Suprapubic skin (tissue), 4 donors: ENCODE measurements at regions not wholly inside any gene's neighbourhood (a gene's known extent, or its start where the extent isn't known, plus 50 kb on each side); places are given as distances from the start of the nearest gene placed in this dataset.

Source experiments
- DNase-seq, 2 donors: peaks; one replicate each; pipeline ENCODE4 v3.0.0-alpha.2; 2019; ENCODE audit warnings: low spot score in 2 of 2
- H3K27ac ChIP-seq: fragments of 200-600 bp; sonication (generic); one replicate; pipeline ENCODE4 v1.5.1; 2019
- H3K27me3 ChIP-seq: fragments of 200-600 bp; sonication (generic); one replicate; pipeline ENCODE4 v1.5.1; 2019
- H3K36me3 ChIP-seq: fragments of 200-600 bp; sonication (generic); one replicate; pipeline ENCODE4 v1.5.1; 2019
- H3K4me1 ChIP-seq: fragments of 200-600 bp; sonication (generic); one replicate; pipeline ENCODE4 v1.5.1; 2019
- H3K4me3 ChIP-seq: fragments of 200-600 bp; sonication (generic); one replicate; pipeline ENCODE4 v1.5.1; 2019; ENCODE audit warnings: mild to moderate bottlenecking
- H3K9me3 ChIP-seq: fragments of 200-600 bp; sonication (generic); one replicate; pipeline ENCODE4 v1.5.1; 2019
- CTCF ChIP-seq, 2 donors: fragments of 200-600 bp in 1 of 2; fragments of 450-650 bp in 1 of 2; sonication (generic) in 1 of 2; IDR thresholded peaks; one replicate each; pipeline ENCODE4 v1.5.1; 2016 to 2019; ENCODE audit warnings: antibody characterized with exemption in 2 of 2, mild to moderate bottlenecking in 1 of 2, moderate library complexity in 1 of 2
- EP300 ChIP-seq: sonication (generic); formaldehyde crosslinking; IDR thresholded peaks from one replicate; pipeline ENCODE4 v1.6.1; 2017; ENCODE audit warnings: antibody characterized with exemption
- POLR2A ChIP-seq, 2 donors: fragments of 450-650 bp; IDR thresholded peaks; one replicate each; pipeline ENCODE4 v1.6.1; 2017; ENCODE audit warnings: antibody characterized with exemption in 2 of 2, mild to moderate bottlenecking in 2 of 2, moderate library complexity in 2 of 2
- POLR2AphosphoS5 ChIP-seq, 3 donors: sonication (generic); formaldehyde crosslinking; IDR thresholded peaks; one replicate each; pipeline ENCODE4 v1.6.1; 2017; ENCODE audit warnings: antibody characterized with exemption in 3 of 3
- WGBS: methylation state at CpG from one replicate; pipeline ENCODE4 v1.1.5; 2018; 5-methylcytosine and 5-hydroxymethylcytosine counted together

- no peak overlapping the region for H3K27ac ChIP-seq
- no peak for DNase-seq
- H3K9me3 ChIP-seq, result no peaks in the 10 kb centered on the region
- H3K36me3 ChIP-seq, result no peaks in the 10 kb centered on the region
- no peak for TF ChIP-seq EP300
- TF ChIP-seq CTCF (IDR thresholded peaks at IDR 0.05), result no peak
- no peak for TF ChIP-seq POLR2AphosphoS5 (IDR thresholded peaks at IDR 0.05)
- TF ChIP-seq POLR2A (IDR thresholded peaks at IDR 0.05), result no peak
- 53% methylated on average over 1 of the region's 1 CpG for WGBS
- H3K4me1 ChIP-seq, result no peaks in the 10 kb centered on the region
- H3K27me3 ChIP-seq, result no peaks in the 10 kb centered on the region
- H3K4me3 ChIP-seq, result no peak overlapping the region
Measured at GRCh38 chrX:122184791-122185190, 999.3 kb upstream of the GRIA3 start.

DNA sequence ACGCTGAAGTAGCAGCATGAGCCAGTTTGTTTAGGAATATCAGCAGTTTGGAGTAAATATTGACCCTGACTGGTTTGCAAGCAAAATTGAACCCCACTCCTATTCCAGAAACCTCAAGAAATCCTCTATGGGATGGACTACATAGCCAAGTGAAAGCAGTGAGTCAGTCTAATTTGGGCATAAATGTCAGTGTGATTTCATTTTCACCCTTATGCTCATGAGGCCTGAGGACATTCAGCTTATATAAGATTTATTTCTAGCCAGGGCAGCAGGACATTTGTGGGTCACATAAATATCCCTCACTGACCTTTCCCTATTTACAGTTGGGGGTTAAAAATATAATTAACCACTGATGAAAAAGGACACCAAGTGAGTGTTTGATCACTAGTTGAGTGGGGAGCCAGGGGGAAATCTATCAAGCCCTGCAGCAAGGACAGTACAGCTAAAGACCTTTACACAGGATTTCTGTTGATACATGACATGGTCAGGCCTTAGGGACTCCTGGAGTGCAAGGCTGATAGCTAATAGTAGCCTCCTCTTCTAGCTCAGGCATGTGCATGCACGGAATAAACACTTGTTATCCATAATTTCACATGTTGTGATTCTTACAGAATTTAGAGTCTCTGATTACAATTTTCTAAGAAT, 996.9 kb upstream of the GRIA3 start:
- Histone ChIP-seq H3K27me3 (no peaks in the 10 kb centered on the region), H3K27ac (no peak overlapping the region), H3K36me3 (no peaks in the 10 kb centered on the region), H3K4me1 (no peaks in the 10 kb centered on the region), H3K4me3 (no peak overlapping the region), H3K9me3 (no peaks in the 10 kb centered on the region)
- DNase-seq, result no peak
- TF ChIP-seq POLR2A (IDR thresholded peaks at IDR 0.05) (no peak), POLR2AphosphoS5 (IDR thresholded peaks at IDR 0.05) (no peak), CTCF (IDR thresholded peaks at IDR 0.05) (no peak), EP300 (no peak)
- WGBS, result 61% methylated on average over 2 of the region's 2 CpGs

DNA sequence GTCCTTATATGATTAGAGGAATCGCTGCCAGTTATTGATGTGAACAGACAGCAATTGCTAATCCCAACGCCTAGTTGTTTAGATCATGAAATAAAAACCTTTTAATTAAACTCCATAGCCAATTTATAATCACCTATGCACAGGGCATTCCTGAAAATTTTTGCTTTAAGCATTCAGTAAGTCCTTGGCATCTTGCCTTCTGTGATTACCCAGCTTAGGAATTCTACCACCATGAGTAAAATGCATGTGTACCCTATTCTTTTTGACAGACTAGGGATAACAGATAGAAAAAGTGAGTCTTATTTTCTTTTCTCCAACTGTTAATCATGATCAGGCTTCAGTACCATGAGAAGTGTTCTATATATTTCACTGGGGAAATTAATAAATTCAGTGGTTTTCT, 995.3 kb upstream of the GRIA3 start:
- DNase-seq, result no peak
- Histone ChIP-seq H3K4me1 (no peaks in the 10 kb centered on the region), H3K27ac (no peak overlapping the region), H3K36me3 (no peaks in the 10 kb centered on the region), H3K27me3 (no peaks in the 10 kb centered on the region), H3K4me3 (no peak overlapping the region), H3K9me3 (no peaks in the 10 kb centered on the region)
- TF ChIP-seq CTCF (IDR thresholded peaks at IDR 0.05) (no peak), POLR2A (IDR thresholded peaks at IDR 0.05) (no peak), POLR2AphosphoS5 (IDR thresholded peaks at IDR 0.05) (no peak), EP300 (no peak)
- WGBS, result 69% methylated on average over 2 of the region's 2 CpGs

DNA sequence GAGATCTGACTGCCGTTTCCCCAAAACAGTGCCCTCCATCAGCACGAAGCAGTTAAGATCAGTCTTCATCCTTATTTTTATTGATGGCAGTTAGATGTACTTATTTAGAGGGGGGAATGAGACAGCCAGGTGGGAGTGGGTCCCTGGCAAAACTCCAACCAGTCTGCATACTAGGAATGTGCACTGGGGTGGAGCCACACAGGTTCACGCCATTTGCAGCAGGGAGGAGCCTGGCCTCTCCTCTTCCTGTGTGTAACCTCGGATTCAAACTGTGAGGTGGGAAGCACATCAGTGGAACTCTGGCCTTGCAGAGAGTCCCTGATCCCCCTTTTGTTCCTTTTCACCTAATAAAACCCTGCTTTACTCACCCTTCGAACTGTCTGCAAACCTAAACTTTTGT, 987.7 kb upstream of the GRIA3 start:
- no peaks in the 10 kb centered on the region for H3K36me3 ChIP-seq
- no peaks in the 10 kb centered on the region for H3K4me1 ChIP-seq
- H3K4me3 ChIP-seq, result no peak overlapping the region
- TF ChIP-seq EP300 (no peak), POLR2AphosphoS5 (IDR thresholded peaks at IDR 0.05) (no peak), POLR2A (IDR thresholded peaks at IDR 0.05) (no peak), CTCF (IDR thresholded peaks at IDR 0.05) (no peak)
- no peak overlapping the region for H3K27ac ChIP-seq
- DNase-seq, result no peak
- no peaks in the 10 kb centered on the region for H3K27me3 ChIP-seq
- WGBS, result 52% methylated on average over 5 of the region's 5 CpGs
- H3K9me3 ChIP-seq, result no peaks in the 10 kb centered on the region

DNA sequence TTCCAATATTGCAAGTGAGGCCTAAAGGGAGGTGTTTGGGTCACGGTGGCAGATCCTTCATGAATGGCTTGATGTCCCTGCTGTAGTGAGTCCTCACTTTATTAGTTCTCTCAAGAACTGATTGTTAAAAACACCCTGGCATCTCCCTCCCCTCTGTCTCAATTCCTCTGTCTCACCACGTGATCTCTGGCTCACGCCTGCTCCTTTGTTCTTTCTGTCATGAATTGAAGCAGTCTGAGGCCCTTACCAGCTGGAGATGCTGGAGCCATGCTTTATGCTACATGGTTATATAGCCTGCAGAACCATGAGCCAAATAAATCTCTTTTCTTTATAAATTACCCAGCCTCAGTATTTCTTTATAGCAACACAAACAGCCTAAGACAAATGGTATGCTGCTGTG, 980.7 kb upstream of the GRIA3 start:
- DNase-seq, result no peak
- Histone ChIP-seq H3K4me1 (no peaks in the 10 kb centered on the region), H3K4me3 (no peak overlapping the region), H3K27me3 (no peaks in the 10 kb centered on the region), H3K9me3 (no peaks in the 10 kb centered on the region), H3K36me3 (no peaks in the 10 kb centered on the region), H3K27ac (no peak overlapping the region)
- TF ChIP-seq CTCF (IDR thresholded peaks at IDR 0.05), result no peak
- TF ChIP-seq POLR2A (IDR thresholded peaks at IDR 0.05), result no peak
- no peak for TF ChIP-seq EP300
- WGBS, result 39% methylated on average over 3 of the region's 3 CpGs
